PC-3 (cell line): ENCODE measurements at regions not wholly inside any gene's neighbourhood (a gene's known extent, or its start where the extent isn't known, plus 50 kb on each side); places are given as distances from the start of the nearest gene placed in this dataset.

Source experiments
- EZH2 ChIP-seq: fragments of 300-600 bp; sonication (generic); IDR thresholded peaks from one replicate; pipeline ENCODE4 v1.6.1; 2017; ENCODE audit warnings: antibody characterized with exemption, mild to moderate bottlenecking, low read length; ENCODE audit not compliant: unreplicated experiment
- TF ChIP-seq, protein P1 (sequence below): fragments of 300-600 bp; sonication (generic); conservative IDR thresholded peaks from 2 replicates; pipeline ENCODE4 v1.5.1; 2017; ENCODE audit warnings: antibody characterized with exemption, low read depth, mild to moderate bottlenecking, low read length

DNA sequence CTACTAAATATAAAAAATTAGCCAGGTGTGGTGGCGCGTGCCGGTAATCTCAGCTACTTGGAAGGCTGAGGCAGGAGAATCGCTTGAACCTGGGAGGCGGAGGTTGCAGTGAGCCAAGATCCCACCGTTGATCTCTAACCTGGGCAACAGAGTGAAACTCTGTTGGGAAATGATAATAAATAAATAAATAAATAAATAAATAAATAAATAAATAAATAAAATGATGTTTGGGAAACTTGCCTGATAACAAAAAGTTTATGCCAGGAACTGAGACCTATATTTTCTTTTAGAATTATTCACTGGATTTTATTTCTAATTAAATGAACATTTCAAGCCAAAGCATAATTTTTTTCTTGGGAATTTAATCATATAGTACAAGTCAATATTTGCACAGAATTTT is 189.3 kb upstream of the CTNND2 start:
- TF ChIP-seq, protein P1, sequence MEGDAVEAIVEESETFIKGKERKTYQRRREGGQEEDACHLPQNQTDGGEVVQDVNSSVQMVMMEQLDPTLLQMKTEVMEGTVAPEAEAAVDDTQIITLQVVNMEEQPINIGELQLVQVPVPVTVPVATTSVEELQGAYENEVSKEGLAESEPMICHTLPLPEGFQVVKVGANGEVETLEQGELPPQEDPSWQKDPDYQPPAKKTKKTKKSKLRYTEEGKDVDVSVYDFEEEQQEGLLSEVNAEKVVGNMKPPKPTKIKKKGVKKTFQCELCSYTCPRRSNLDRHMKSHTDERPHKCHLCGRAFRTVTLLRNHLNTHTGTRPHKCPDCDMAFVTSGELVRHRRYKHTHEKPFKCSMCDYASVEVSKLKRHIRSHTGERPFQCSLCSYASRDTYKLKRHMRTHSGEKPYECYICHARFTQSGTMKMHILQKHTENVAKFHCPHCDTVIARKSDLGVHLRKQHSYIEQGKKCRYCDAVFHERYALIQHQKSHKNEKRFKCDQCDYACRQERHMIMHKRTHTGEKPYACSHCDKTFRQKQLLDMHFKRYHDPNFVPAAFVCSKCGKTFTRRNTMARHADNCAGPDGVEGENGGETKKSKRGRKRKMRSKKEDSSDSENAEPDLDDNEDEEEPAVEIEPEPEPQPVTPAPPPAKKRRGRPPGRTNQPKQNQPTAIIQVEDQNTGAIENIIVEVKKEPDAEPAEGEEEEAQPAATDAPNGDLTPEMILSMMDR: no peak
- TF ChIP-seq EZH2: no peak
